Common myeloid progenitor, CD34-positive (primary cell): ENCODE measurements at regions not wholly inside any gene's neighbourhood (a gene's known extent, or its start where the extent isn't known, plus 50 kb on each side); places are given as distances from the start of the nearest gene placed in this dataset.
"Not testable (repeated sequence)": the region's sequence is repeated elsewhere in the genome, so short reads cannot be mapped to it uniquely, and the experiment has no call there.

Experiments
- CTCF ChIA-PET: fragments of 350-600 bp; sonication (Branson Sonifier 250); formaldehyde crosslinking; loops from one replicate; lab custom pipeline; 2021; ENCODE audit warnings: antibody characterized with exemption; lab: Charles Lee
- POLR2A ChIA-PET: fragments of 350-600 bp; sonication (Branson Sonifier 250); formaldehyde crosslinking; loops from one replicate; lab custom pipeline; 2021; ENCODE audit warnings: antibody characterized with exemption; lab: Charles Lee
- DNase-seq, 3 donors: peaks; one replicate each; pipeline versions ENCODE4 v3.0.0 to v3.0.0-alpha.2; 2013
- H3K27ac ChIP-seq, 2 experiments: 1 replicate in 1 of 2; 2 replicates in 1 of 2; pipeline ENCODE4 v1.7.0; 2013; ENCODE audit warnings: inconsistent platforms in 2 of 2, low read length in 2 of 2, mild to moderate bottlenecking in 2 of 2, low read depth in 1 of 2, moderate library complexity in 1 of 2; ENCODE audit not compliant: severe bottlenecking in 2 of 2, insufficient read depth in 1 of 2, poor library complexity in 1 of 2
- H3K27me3 ChIP-seq, 5 experiments: replicated peaks in 2 of 5; 1 replicate in 3 of 5; 2 replicates in 2 of 5; pipeline versions ENCODE4 v1.6.1 to v1.7.0; 2013; ENCODE audit warnings: low read length in 4 of 5, mild to moderate bottlenecking in 2 of 5, moderate library complexity in 2 of 5, inconsistent platforms in 1 of 5; ENCODE audit not compliant: insufficient read depth in 5 of 5, control insufficient read depth in 4 of 5
- H3K36me3 ChIP-seq, 4 experiments: 1 replicate in 2 of 4; 2 replicates in 2 of 4; pipeline versions ENCODE4 v1.6.1 to v1.7.0; 2013; ENCODE audit warnings: low read length in 3 of 4, control low read depth in 1 of 4, mild to moderate bottlenecking in 1 of 4; ENCODE audit not compliant: control insufficient read depth in 4 of 4, insufficient read depth in 4 of 4
- H3K4me1 ChIP-seq, 4 experiments: 1 replicate in 3 of 4; 2 replicates in 1 of 4; pipeline versions ENCODE4 v1.6.1 to v1.7.1; 2013; ENCODE audit warnings: low read length in 3 of 4, mild to moderate bottlenecking in 3 of 4, control low read depth in 1 of 4, inconsistent platforms in 1 of 4, moderate library complexity in 1 of 4; ENCODE audit not compliant: control insufficient read depth in 4 of 4, insufficient read depth in 4 of 4; ENCODE audit errors: control extremely low read depth in 1 of 4
- H3K4me3 ChIP-seq, 7 experiments: 1 replicate in 4 of 7; 2 replicates in 3 of 7; pipeline versions ENCODE4 v1.5.1 to v1.7.0; 2013; ENCODE audit warnings: mild to moderate bottlenecking in 7 of 7, low read length in 6 of 7, moderate library complexity in 6 of 7, inconsistent platforms in 2 of 7, low read depth in 2 of 7, control low read depth in 1 of 7; ENCODE audit not compliant: insufficient read depth in 4 of 7, control insufficient read depth in 1 of 7; ENCODE audit errors: extremely low read depth in 1 of 7
- H3K9me3 ChIP-seq, 5 experiments: 1 replicate in 4 of 5; 2 replicates in 1 of 5; pipeline versions ENCODE4 v1.6.1 to v1.7.1; 2013; ENCODE audit warnings: low read length in 4 of 5, mild to moderate bottlenecking in 2 of 5, inconsistent platforms in 1 of 5, low read depth in 1 of 5, moderate library complexity in 1 of 5; ENCODE audit not compliant: control insufficient read depth in 4 of 5, insufficient read depth in 2 of 5; ENCODE audit errors: control extremely low read depth in 1 of 5
- WGBS: methylation state at CpG from one replicate; pipeline ENCODE4 v1.1.5; 2013; ENCODE audit not compliant: insufficient coverage; 5-methylcytosine and 5-hydroxymethylcytosine counted together

DNA sequence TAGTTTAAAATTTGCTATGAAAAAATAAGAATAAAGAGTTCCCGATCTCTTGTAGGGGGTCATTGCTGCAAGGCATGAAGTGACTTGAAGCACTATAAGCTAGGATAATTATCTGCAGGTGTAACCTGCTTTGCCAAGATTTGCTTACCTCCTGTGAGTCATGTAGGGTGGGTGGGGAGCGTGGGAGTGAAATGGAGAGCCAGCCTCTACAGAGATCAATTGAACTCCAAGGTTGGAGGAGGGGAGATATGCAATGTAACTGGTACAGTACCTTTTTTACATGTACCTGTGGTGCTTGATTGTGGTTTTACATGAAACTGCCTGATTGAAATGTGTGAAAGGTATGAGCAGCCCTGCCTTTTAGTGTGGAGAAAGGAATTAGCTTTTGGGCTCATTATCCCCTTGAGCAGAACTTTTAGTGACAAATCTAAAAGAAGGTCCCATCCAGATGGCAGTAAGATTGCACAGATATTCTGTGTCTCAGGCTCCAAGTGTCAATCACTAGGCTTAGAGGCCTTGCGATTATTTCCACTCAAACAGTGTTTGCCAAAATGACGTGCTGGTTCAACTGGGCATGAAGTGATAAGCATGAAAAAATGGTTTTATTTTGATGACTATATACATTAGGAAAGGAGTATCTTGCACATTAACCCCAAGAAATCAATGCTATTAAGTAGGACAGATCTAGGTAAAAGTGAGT, 138.6 kb upstream of the GRB10 start:
- H3K36me3 ChIP-seq = no peaks in the 10 kb centered on the region
- H3K4me1 ChIP-seq = peaks cover 0 to 22% (median 0%) of the 10 kb centered on the region in 4 experiments
- 100% methylated on average over 1 of the region's 4 CpGs for WGBS
- POLR2A ChIA-PET = no interaction called here
- no peaks in the 10 kb centered on the region for H3K9me3 ChIP-seq
- CTCF ChIA-PET = no interaction called here
- peaks cover 0 to 3% (median 0%) of the 10 kb centered on the region in 5 experiments for H3K27me3 ChIP-seq
- no peak overlapping the region for H3K27ac ChIP-seq
- no peak overlapping the region for H3K4me3 ChIP-seq
- no peak for DNase-seq

GRCh38 chr7:50920031-50920635, 137.4 kb upstream of the GRB10 start:
- no peak overlapping the region for H3K27ac ChIP-seq
- ChIA-PET CTCF (no interaction called here), POLR2A (no interaction called here)
- H3K27me3 ChIP-seq = peaks cover 0 to 3% (median 0%) of the 10 kb centered on the region in 5 experiments
- DNase-seq = no peak
- no peaks in the 10 kb centered on the region for H3K36me3 ChIP-seq
- peaks cover 0 to 22% (median 0%) of the 10 kb centered on the region in 4 experiments for H3K4me1 ChIP-seq
- H3K4me3 ChIP-seq = no peak overlapping the region
- 30% methylated on average over 5 of the region's 7 CpGs for WGBS
- H3K9me3 ChIP-seq = no peaks in the 10 kb centered on the region

DNA sequence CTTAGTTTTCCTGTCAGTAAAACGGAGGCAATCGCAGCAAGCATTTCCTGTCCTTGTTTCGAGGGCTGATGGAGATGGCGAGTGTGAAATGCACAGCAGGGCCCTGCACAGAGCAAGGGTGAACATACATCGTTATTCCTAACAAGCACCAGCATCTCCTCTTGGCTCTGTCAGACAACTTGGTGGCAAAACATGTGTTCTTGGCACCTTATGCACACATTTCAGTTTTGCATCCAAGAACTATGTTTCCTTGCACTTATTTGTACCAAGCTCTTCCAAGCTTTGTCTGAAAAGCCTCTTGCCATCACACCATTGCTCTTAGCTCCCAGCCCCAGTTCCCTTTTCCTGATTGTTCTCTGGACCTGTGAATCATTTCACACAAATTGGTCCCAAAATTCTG, 132.9 kb upstream of the GRB10 start:
- H3K27ac ChIP-seq = no peak overlapping the region
- no peak for DNase-seq
- ChIA-PET CTCF (interaction anchor here (1.0 kb wide), 1 partner anchor 57 kb away, joined by 3 read pairs; no protein-coding TSS in a partner anchor), POLR2A (no interaction called here)
- H3K9me3 ChIP-seq = peaks cover 0 to under 1% (median 0%) of the 10 kb centered on the region in 5 experiments
- H3K27me3 ChIP-seq = peaks cover 0 to 3% (median 0%) of the 10 kb centered on the region in 5 experiments
- peaks cover 0 to 10% (median 0%) of the 10 kb centered on the region in 4 experiments for H3K4me1 ChIP-seq
- 70% methylated on average over 5 of the region's 5 CpGs for WGBS
- H3K36me3 ChIP-seq = no peaks in the 10 kb centered on the region
- H3K4me3 ChIP-seq = no peak overlapping the region

GRCh38 chr7:50914460-50914859, 131.8 kb upstream of the GRB10 start:
- CTCF ChIA-PET = no interaction called here
- H3K4me3 ChIP-seq = no peak overlapping the region
- no peak for DNase-seq
- WGBS = 85% methylated on average over 2 of the region's 3 CpGs
- H3K9me3 ChIP-seq = peaks cover 0 to 3% (median 0%) of the 10 kb centered on the region in 5 experiments
- peaks cover 0 to 3% (median 0%) of the 10 kb centered on the region in 5 experiments for H3K27me3 ChIP-seq
- H3K36me3 ChIP-seq = no peaks in the 10 kb centered on the region
- H3K4me1 ChIP-seq = no peaks in the 10 kb centered on the region
- POLR2A ChIA-PET = no interaction called here
- H3K27ac ChIP-seq = no peak overlapping the region

GRCh38 chr7:50908628-50909290, 126.1 kb upstream of the GRB10 start:
- Histone ChIP-seq H3K36me3 (no peaks in the 10 kb centered on the region), H3K9me3 (peaks cover 0 to 9% (median 2%) of the 10 kb centered on the region in 5 experiments), H3K27ac (no peak overlapping the region), H3K4me1 (no peaks in the 10 kb centered on the region), H3K27me3 (no peaks in the 10 kb centered on the region), H3K4me3 (no peak overlapping the region)
- CTCF ChIA-PET = no interaction called here
- DNase-seq = no peak
- 100% methylated on average over 1 of the region's 2 CpGs for WGBS
- POLR2A ChIA-PET = no interaction called here

DNA sequence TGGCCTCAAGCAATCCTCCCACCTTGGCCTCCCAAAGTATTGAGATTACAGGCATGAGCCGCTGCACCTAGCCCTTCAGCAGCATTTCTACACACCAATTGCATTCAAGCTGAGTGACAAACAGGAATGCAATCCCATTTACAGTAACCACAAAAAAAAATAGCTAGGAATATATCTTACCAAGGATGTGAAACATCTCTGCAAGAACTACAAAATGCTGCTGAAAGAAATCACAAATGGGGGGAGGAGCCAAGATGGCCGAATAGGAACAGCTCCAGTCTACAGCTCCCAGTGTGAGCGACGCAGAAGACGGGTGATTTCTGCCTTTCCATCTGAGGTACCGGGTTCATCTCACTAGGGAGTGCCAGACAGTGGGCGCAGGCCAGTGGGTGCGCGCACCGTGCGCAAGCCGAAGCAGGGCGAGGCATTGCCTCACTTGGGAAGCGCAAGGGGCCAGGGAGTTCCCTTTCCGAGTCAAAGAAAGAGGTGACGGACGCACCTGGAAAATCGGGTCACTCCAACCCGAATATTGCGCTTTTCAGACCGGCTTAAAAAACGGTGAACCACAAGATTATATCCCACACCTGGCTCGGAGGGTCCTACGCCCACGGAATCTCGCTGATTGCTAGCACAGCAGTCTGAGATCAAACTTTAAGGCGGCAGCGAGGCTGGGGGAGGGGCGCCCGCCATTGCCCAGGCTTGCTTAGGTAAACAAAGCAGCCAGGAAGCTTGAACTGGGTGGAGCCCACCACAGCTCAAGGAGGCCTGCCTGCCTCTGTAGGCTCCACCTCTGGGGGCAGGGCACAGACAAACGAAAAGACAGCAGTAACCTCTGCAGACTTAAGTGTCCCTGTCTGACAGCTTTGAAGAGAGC, 116.1 kb upstream of the GRB10 start:
- H3K27me3 ChIP-seq, H3K4me3 ChIP-seq, H3K4me1 ChIP-seq, CTCF ChIA-PET, H3K27ac ChIP-seq, DNase-seq, H3K9me3 ChIP-seq, H3K36me3 ChIP-seq, POLR2A ChIA-PET: not testable (repeated sequence)
- WGBS = 100% methylated on average over 7 of the region's 31 CpGs
